GDM1 (cell line): ENCODE measurements at regions not wholly inside any gene's neighbourhood (a gene's known extent, or its start where the extent isn't known, plus 50 kb on each side); places are given as distances from the start of the nearest gene placed in this dataset.

Source experiments
- DNase-seq: peaks from one replicate; lab custom pipeline; 2025; lab: John Stamatoyannopoulos, UW

GRCh38 chr10:8233049-8233448, 178.6 kb downstream of the GATA3 start:
- DNase-seq, result no peak

DNA sequence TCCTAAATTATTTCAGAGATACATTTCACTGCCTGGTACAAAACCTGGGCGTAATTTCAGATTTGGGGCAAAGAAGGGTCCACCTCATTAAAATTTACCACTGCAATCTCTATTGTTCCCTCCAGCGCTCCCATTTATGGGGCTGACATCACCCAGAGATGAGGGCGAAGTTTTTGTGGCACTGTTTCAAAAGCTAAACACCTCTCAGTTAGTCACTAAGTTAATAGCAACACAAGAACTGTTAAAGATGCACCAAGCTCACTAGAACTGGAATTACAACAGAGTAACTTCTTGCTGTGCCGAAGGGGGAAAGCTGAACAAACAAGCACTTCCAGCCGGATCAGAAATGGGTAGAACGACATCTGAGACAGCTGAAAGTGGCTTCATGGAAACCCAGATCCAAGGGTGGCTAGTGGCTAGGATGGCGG, 179.4 kb downstream of the GATA3 start:
- DNase-seq, result no peak

GRCh38 chr10:8235253-8236027, 181.0 kb downstream of the GATA3 start:
- DNase-seq, result no peak

DNA sequence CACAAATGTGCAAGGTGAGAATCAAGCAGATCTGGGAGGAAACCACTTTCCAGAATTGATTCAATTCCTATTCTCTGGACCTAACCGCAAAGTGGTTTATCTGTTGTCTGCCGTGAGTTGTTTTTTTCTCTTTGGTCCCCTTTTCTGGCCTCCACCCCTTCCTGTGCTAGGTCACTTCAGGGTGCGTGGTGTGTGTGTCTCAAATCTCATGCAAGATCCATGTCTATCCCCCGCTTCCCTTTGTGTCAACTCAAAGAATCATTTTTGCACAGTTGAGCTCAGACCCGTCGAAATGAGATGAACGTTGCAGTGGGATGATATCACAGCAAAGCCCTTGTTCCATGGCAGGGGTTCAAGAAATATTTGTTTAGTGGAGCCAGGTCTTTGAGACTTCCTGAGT, 184.5 kb downstream of the GATA3 start:
- DNase-seq, result no peak

GRCh38 chr10:8240861-8241260, 186.4 kb downstream of the GATA3 start:
- DNase-seq, result no peak

GRCh38 chr10:8242295-8242872, 187.9 kb downstream of the GATA3 start:
- no peak for DNase-seq

- DNase-seq, result no peak
Observed at GRCh38 chr10:8245131-8245813, 190.8 kb downstream of the GATA3 start.

- DNase-seq, result no peak
Observed at GRCh38 chr10:8245814-8246142, 191.3 kb downstream of the GATA3 start.

GRCh38 chr10:8246548-8246947, 192.1 kb downstream of the GATA3 start:
- no peak for DNase-seq

DNA sequence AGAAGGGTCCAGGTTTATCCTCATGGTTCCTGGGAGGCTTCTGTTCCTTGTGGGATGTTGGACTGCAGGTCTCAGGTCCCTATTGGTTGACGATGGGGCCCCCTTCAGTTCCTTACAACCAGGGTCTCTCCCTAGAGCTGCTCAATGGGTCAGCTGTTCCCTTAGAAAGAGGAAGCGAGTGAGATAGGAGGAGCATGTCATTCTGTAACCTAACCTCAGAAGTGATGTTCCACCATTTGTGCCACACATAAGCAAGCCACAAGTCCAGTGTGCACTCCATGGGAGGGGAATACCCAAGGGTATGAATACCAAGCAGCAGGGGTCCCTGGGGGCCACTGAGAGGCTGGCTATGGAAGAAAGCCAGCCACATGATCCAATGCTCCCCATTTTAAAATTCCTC, 192.7 kb downstream of the GATA3 start:
- DNase-seq, result no peak

DNA sequence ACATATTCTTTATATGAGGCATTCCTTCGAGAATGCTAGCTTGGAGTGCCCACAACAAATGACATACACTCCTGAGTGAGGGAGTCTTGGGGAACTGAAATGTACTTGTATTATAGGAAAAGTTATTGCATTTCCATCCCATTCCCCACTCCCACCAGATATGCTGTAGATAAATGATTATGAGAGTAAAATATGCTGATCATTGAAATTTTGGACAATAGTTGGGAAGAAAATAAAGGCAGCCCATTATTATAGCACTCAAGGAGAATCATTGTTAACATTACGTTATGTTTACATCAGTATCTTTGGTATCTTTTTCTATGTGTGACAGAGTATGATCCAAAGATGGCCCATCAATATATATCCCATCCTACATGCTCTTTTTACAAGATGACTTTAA, 194.4 kb downstream of the GATA3 start:
- no peak for DNase-seq

DNA sequence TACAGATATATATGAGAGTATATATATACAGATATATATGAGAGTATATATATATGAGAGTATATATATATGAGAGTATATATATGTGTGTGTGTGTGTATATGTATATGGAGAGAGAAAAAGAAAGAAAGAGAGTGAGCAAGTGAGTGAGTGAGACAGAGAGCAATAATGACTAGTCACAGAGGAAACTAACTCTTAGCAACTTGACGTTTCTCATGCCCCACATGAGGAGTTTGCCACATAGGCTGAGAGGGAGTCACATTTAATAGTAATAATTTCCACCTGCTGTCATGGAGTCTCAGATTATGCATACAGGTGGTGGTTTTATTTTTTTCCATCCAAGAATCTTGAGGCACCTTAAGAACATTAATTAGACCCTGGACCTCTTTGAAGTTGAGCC, 199.9 kb downstream of the GATA3 start:
- DNase-seq, result no peak

DNA sequence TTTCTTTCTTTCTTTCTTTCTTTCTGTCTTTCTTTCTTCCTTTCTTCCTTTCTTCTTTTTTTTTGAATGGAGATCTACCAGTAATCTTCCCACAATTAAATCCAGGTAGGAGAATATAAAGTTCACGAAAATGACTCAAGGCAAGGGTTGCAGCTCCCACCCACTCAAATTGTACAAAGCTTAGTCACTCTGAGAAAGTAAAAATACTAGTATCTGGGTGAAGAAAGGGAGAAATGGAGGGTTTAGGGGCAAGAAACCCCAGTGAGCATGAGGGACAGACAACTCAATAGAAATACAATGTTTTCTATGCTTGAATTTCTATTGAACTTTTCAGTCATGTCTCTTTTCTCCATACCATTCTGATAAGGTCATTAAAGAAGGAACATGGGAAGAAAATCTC, 200.8 kb downstream of the GATA3 start:
- no peak for DNase-seq

DNA sequence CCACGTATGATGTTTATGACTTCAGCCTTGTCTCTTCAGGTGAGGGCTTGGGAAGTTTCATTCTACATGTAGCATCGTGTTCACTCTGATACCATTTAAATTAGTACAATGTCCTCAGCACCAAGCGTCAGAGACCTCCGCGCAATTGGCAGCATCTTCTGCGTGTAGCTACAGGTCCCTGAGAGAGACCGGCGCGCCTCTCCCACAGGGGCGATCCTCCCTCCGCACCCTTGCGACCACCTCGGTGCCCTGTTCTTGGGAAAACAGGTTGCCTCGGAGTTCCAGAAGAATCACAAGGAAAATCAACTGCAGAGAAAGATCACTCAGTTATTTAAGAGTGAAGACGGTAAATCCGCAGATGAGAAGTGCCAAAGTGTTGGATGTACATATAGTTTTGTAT, 206.2 kb downstream of the GATA3 start:
- DNase-seq, result no peak

DNA sequence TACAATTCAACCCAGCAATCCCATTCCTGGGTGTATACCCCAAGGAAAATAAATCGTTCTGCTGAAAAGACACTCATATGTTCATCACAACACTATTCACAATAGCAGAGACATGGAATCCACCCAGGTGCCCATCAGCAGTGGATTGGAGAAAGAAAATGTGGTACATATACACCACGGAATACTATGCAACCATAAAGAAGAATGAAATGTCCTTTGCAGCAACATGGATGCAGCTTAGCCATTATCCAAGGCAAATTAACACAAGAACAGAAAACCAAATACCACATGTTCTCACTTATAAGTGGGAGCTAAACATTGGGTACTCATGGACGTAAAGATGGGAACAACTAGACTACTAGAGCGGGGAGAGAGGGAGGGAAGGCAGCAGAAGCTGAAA, 207.8 kb downstream of the GATA3 start:
- DNase-seq, result no peak

DNA sequence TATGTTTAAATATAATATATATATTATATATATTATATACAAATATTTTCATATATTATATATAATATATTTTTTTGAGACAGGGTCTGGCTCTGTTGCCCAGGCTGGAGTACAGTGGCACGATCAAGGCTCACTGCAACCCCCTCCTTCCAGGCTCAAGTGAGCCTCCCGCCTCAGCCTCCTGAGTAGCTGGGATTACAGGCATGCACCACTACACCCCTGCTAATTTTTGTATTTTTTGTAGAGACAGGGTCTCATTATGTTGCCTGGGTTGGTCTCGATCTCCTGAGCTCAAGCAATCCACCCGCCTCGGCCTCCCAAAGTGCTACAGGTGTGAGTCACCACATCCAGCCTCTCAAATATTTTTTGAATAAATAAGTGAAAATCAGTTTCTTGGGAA, 215.5 kb downstream of the GATA3 start:
- DNase-seq, result no peak

DNA sequence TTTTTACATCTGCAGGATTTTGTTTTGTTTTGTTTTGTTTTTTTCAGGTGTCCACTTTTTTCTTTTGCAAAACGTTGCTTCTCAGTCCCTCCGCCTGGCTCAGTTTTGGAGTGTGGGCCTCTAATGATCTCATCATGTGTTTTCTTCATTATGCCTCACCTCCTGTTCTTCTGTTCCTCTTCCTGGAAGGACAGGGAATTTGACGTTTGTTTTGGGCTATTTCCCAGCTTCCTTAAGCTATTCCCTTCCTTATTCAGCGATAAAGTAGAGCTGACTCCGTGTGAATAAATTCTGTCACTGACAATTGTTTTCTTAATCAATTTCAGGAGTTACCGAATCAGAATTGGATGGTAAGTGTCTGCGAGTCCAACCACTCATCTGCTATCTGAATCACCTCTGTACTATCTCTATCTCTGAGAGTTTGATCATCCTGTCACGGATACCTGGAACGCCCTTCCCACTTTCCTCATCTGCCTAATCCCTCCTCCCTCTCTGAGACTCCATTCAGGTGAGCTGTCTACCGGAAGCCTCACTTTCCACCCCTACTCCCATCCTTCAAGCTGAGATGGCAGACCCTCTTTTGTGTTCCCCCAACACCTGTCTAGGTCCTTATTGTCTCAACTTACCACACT, 218.4 kb downstream of the GATA3 start:
- no peak for DNase-seq

GRCh38 chr10:8273749-8274148, 219.3 kb downstream of the GATA3 start:
- no peak for DNase-seq

DNA sequence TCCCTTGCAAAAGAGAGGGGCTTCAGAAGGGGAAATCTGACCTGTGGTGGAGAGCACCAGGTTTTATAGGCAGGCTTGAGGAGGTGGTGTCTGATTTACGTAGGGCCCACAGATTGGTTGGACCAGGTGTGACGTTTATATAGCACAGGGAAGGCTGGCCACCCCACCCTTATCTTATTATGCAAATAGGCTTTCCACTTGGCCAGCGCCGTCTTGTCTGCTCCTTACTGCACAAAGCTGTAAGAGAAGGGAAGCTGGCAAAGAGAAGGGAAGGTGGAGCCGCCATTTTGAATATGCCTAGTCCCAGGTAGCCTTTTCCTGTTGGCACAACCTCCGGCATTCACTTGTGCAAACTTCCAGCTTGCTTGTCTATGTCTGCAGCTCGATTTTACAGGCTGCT, 221.4 kb downstream of the GATA3 start:
- DNase-seq, result no peak

- DNase-seq, result no peak
Observed at GRCh38 chr10:8278099-8278498, 223.6 kb downstream of the GATA3 start.

GRCh38 chr10:8279598-8279997, 225.1 kb downstream of the GATA3 start:
- no peak for DNase-seq

GRCh38 chr10:8280946-8281345, 226.5 kb downstream of the GATA3 start:
- DNase-seq, result no peak

DNA sequence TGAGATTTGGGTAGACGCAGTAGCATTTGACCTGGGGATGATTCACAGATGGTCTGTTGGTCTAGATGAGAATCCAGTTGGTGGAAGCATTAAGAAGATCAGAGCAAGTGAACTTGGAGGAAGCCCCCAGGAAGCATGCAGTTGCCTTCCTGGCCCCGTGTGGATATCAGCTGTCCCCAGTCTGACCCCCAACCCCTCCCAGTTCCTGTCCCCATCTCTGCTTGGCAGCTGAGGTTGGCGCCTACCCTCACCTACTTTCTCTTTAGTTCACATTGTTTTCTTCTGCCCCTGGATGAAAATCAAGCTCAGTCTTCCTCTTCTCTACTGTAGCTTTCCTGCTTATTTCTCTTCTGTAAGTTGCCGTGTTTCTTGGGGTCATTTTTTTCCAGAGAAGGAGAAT, 227.9 kb downstream of the GATA3 start:
- DNase-seq, result no peak
